ENCODE measurements at regions not wholly inside any gene's neighbourhood (a gene's known extent, or its start where the extent isn't known, plus 50 kb on each side); places are given as distances from the start of the nearest gene placed in this dataset.

GRCh38 chr20:59508729-59509128 is 95.6 kb upstream of the PHACTR3 start:
- no peak for DNase-seq

DNA sequence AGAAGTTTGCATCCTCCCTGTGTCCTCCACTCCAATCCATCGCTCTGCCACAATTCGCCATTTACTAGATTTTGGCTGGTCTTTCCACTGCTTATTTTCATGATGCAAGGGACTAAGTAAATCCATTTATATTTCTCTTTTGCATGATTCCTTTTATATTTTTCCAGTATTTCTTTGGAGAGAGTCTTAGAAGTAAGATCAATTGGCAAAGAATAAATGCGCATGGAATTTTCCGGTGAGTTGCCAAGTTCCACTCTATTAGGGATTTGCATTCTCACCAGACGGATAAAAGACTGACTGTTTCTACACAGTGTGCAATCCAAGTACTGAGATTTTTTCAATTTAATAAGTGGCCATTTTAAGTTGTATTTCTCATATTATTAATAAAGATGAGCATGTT is 91.7 kb upstream of the PHACTR3 start:
- no peak for DNase-seq

DNA sequence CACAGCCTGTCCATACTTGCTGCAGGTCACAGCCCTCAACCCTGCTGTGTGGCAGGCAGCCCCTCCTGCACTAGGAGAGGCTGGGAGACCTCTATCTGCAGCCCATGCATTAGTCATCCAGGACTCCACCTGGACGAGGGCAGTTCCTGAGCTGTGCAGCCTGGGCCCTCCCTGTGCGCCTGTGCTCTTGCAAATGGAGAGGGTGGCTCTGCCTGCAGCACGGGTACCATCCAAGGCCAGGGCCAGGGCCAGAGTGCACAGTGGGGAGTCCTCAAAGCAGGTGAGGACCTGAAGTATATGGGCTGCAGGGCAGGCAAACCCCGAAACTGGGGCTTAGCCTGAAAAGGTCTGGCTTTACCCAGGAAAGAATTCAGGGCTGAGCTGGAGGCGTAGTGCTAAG is 89.8 kb upstream of the PHACTR3 start:
- DNase-seq = no peak

GRCh38 chr20:59515013-59515905 is 89.1 kb upstream of the PHACTR3 start:
- DNase-seq = no peak

DNA sequence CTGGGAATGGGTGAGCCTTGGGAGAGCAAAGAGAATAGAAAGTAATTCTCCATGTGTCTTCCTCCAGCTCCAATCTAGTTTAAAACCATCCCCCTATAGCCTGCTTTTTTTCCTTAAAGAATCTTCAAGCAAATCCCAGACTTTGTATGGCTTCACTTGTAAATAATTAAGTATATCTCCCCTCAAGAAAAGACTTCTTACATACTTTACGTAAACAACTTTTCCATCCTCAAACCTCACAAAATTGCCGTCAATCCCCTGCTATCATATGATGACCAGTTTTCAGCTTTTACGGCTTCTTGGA is 88.5 kb upstream of the PHACTR3 start:
- no peak for DNase-seq

- DNase-seq = no peak
Measured at GRCh38 chr20:59518881-59519706, 85.2 kb upstream of the PHACTR3 start.

GRCh38 chr20:59519707-59520014 is 84.7 kb upstream of the PHACTR3 start:
- no peak for DNase-seq

DNA sequence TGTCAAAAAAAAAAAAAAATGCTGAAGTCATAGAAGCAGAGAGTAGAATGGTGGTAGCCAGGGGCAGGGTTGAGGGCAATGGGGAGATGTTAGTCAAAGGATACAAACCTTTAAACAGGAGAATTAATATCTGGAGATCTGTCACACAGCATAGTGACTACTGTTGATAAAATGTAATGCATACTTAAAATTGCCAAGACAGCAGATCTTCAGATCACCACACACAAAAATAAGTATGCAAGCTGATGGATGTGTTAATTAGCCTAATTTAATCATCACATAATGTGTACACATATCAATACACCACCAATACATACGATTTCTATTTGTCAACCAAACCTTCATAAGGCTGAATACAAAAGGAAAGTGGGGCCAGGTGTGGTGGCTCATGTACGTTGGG is 83.5 kb upstream of the PHACTR3 start:
- no peak for DNase-seq

DNA sequence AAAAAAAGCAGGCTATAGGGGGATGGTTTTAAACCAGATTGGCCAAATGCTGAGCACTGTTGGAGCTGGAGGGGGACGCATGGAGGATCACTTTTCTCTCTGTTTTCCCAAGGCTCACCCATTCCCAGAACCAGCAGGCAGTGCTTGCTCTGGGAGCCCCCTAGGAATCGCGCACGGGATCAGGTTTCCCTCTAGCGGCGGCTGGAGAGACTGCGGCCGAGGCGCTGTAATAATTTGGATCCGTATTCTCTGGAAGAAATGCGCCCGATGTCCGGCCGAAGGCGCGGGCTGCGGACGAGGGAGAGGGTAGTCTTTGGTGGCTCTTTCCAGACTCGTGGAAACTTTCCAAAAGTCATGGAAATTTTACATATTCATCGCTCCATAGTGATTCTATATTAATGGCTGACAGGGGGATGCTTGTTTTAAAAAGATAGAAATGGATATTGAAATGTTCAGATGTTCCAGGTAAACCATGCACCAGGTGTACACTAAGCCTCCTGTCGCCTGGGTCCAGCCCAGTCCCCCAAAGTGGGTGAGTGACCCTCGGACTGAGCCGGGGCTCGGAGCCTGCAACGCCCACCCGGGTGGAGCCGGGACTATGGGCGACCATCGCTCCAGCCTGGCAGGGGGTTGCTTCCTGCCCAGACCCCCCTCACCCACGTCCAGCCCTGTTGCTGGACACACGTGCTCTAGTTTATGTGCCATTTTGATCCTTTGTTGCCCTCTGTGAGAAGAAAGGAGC is 78.7 kb upstream of the PHACTR3 start:
- no peak for DNase-seq

DNA sequence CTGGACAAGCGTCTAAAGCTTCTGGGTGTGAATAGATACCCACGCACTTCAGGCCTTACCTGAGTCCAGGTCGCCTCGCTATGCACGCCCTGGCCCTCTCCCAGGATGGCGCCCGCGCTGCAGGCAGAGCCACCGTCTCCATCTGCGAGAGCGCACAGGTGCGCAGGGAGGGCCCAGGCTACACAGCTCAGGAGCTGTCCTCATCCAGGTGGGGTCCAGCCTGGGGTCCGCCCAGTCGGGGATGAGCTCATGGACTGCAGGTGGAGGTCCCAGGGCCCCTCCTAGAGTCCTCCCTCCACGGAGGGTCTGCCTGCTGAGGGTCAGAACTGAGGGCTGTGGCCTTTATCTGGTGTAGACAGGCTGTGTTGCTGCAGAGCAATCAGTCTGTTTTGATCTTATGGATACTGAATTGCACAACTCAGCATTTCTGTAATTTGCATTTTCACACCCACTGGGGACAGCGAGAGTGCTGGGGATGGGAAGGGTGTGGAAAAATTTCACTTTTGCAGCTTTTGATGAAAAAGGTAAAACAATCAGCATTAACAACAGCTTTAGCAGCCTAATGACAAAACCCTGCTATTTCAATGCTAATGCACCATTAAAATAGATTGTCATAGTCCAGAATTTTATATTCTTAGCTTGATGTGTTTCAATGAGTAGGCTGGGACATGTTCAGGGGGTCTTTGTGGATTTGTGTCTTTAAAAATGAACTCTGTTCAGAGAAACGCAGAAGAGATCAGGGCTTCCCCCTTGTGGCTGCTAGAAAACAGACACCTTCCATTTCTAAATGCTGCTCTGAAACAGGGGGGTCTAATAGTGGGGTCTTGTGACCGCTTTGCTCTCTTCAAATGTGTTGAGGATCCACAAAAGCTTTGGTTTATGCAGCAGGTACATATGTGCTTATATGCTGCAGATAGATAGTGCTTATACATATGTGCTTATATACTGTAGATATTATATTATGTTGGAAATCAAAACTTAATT is 77.8 kb upstream of the PHACTR3 start:
- DNase-seq = no peak

- DNase-seq = no peak
Measured at GRCh38 chr20:59530782-59531181, 73.6 kb upstream of the PHACTR3 start.

DNA sequence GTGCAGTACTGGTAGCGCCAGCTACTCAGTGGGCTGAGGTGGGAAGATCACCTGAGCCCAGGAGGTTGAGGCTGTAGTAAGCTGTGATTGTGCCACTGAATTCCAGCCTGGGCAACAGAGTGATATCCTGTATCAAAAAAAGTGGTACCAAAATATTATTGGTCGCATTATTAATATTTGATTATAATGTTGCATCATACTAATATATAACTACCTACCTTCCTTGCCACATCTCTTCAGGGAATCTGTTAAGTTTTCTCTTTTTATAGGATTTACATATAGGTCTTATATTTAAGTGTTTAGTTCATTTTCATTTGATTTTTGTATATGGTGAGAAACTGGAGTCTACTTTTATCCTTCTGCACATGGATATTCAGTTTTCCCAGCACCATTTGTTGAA is 66.3 kb upstream of the PHACTR3 start:
- DNase-seq = no peak

DNA sequence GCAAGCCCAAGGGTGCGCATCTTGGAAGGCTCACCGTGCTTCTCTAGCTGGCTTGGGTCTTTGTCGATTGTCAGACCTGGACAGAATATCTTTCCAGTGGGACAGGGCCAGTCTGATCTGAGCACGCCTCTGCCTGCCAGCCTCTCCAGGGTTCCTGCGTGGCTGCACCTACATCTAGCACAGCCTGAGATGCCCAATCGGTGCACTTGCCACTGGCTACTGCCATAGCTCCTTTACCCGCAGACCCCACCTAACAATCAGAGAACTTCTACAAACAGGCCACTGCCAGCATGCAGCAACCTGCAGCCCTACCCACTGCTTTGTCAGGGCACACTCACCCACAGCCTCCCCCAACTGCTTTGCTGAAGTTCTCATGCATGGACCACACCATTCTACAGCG is 56.7 kb upstream of the PHACTR3 start:
- no peak for DNase-seq
